ENCODE measurements at regions not wholly inside any gene's neighbourhood (a gene's known extent, or its start where the extent isn't known, plus 50 kb on each side); places are given as distances from the start of the nearest gene placed in this dataset.
A peak's percentile ranks its signal among the peaks of the same experiment; 100 is the strongest.

DNA sequence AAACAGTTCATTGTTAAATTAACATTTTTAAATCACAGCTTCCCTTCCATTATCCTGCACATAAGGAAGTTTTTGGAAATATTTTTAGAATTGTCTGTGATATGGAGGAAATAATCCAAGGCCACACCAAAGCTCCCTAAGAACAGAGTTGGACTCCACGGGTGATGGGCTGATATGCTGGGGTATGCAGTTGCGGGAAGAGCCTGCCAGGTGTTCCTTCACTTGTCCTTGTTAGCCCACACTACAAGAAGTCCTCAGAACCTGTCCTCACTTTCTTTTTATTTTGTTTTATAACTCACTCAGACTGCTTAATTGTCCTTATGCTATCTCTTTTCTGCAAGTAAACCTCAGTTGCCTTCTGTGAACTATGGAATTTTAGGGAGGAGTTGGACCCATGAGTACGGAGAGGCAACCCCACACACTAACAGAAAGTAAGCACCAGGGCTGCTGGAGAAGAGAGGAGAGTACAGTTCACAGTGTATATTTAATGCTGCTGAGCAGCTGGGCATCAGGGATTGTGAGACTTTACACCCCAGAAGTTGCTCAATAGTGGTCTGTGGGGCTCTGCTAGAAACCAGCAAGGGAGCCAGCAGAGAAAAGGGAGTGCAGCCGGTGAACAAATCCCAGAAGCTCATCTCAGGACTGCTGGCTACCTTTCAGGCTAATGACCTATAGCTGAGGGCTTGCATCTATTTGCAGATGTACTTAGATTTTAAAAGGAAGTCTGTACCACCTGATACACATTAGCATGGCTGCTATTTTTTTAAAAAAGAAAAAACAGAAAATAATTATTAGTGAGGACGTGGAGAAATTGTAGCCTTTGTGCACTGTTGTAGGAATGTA lies 64.6 kb upstream of the FOXN2 start (continued):
- TF ChIP-seq, protein P1, sequence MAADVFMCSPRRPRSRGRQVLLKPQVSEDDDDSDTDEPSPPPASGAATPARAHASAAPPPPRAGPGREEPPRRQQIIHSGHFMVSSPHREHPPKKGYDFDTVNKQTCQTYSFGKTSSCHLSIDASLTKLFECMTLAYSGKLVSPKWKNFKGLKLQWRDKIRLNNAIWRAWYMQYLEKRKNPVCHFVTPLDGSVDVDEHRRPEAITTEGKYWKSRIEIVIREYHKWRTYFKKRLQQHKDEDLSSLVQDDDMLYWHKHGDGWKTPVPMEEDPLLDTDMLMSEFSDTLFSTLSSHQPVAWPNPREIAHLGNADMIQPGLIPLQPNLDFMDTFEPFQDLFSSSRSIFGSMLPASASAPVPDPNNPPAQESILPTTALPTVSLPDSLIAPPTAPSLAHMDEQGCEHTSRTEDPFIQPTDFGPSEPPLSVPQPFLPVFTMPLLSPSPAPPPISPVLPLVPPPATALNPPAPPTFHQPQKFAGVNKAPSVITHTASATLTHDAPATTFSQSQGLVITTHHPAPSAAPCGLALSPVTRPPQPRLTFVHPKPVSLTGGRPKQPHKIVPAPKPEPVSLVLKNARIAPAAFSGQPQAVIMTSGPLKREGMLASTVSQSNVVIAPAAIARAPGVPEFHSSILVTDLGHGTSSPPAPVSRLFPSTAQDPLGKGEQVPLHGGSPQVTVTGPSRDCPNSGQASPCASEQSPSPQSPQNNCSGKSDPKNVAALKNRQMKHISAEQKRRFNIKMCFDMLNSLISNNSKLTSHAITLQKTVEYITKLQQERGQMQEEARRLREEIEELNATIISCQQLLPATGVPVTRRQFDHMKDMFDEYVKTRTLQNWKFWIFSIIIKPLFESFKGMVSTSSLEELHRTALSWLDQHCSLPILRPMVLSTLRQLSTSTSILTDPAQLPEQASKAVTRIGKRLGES (CRISPR knock-in tag; IDR thresholded peaks at IDR 0.05; ENCODE audit: borderline replicate concordance), result no peak
- TF ChIP-seq, protein P2, sequence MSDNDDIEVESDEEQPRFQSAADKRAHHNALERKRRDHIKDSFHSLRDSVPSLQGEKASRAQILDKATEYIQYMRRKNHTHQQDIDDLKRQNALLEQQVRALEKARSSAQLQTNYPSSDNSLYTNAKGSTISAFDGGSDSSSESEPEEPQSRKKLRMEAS (IDR thresholded peaks at IDR 0.05), result peak; percentile 70; the same call in 1 of the 2 replicates
- no peak for TF ChIP-seq ZNF569 (CRISPR knock-in tag; IDR thresholded peaks at IDR 0.05; ENCODE audit: borderline replicate concordance)
- peak; percentile 87 for TF ChIP-seq FOXO1 (CRISPR knock-in tag; IDR thresholded peaks at IDR 0.05)
- TF ChIP-seq ZNF451 (CRISPR knock-in tag; IDR thresholded peaks at IDR 0.05), result no peak
- TF ChIP-seq FLYWCH1 (CRISPR knock-in tag; IDR thresholded peaks at IDR 0.05), result no peak
- TF ChIP-seq ZNF10 (CRISPR knock-in tag; IDR thresholded peaks at IDR 0.05; ENCODE audit: borderline replicate concordance, low read depth), result no peak
- peak; percentile 52; the same call in 1 of the 2 replicates for TF ChIP-seq HMG20B (CRISPR knock-in tag; conservative IDR thresholded peaks at IDR 0.05)
- TF ChIP-seq ZNF496 (CRISPR knock-in tag; IDR thresholded peaks at IDR 0.05; ENCODE audit: insufficient replicate concordance), result no peak
- TF ChIP-seq, protein P3, sequence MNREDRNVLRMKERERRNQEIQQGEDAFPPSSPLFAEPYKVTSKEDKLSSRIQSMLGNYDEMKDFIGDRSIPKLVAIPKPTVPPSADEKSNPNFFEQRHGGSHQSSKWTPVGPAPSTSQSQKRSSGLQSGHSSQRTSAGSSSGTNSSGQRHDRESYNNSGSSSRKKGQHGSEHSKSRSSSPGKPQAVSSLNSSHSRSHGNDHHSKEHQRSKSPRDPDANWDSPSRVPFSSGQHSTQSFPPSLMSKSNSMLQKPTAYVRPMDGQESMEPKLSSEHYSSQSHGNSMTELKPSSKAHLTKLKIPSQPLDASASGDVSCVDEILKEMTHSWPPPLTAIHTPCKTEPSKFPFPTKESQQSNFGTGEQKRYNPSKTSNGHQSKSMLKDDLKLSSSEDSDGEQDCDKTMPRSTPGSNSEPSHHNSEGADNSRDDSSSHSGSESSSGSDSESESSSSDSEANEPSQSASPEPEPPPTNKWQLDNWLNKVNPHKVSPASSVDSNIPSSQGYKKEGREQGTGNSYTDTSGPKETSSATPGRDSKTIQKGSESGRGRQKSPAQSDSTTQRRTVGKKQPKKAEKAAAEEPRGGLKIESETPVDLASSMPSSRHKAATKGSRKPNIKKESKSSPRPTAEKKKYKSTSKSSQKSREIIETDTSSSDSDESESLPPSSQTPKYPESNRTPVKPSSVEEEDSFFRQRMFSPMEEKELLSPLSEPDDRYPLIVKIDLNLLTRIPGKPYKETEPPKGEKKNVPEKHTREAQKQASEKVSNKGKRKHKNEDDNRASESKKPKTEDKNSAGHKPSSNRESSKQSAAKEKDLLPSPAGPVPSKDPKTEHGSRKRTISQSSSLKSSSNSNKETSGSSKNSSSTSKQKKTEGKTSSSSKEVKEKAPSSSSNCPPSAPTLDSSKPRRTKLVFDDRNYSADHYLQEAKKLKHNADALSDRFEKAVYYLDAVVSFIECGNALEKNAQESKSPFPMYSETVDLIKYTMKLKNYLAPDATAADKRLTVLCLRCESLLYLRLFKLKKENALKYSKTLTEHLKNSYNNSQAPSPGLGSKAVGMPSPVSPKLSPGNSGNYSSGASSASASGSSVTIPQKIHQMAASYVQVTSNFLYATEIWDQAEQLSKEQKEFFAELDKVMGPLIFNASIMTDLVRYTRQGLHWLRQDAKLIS (CRISPR knock-in tag; IDR thresholded peaks at IDR 0.05), result no peak; the same call in 1 of the 2 replicates
- peak; percentile 99 for TF ChIP-seq CEBPG (CRISPR knock-in tag; IDR thresholded peaks at IDR 0.05)
- TF ChIP-seq, protein P4, sequence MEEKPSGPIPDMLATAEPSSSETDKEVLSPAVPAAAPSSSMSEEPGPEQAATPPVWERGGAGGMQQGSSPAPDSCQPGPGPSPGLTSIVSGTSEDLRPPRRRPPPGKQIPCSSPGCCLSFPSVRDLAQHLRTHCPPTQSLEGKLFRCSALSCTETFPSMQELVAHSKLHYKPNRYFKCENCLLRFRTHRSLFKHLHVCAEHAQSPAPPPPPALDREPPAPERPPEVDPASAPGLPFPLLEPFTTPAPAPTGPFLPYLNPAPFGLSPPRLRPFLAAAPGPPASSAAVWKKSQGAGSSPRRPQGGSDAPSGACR (CRISPR knock-in tag; IDR thresholded peaks at IDR 0.05), result peak; percentile 77; the same call in 1 of the 2 replicates
- no peak for TF ChIP-seq ARNT2 (CRISPR knock-in tag; IDR thresholded peaks at IDR 0.05; ENCODE audit: low read depth)
- peak; percentile 90 for TF ChIP-seq HMG20A (CRISPR knock-in tag; IDR thresholded peaks at IDR 0.05; ENCODE audit: borderline replicate concordance)
- TF ChIP-seq HDAC1 (CRISPR knock-in tag; IDR thresholded peaks at IDR 0.05), result peak; percentile 71
- TF ChIP-seq, protein P5, sequence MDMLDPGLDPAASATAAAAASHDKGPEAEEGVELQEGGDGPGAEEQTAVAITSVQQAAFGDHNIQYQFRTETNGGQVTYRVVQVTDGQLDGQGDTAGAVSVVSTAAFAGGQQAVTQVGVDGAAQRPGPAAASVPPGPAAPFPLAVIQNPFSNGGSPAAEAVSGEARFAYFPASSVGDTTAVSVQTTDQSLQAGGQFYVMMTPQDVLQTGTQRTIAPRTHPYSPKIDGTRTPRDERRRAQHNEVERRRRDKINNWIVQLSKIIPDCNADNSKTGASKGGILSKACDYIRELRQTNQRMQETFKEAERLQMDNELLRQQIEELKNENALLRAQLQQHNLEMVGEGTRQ (IDR thresholded peaks at IDR 0.05; ENCODE audit: low read depth, low read length), result no peak
- TF ChIP-seq, protein P5 (CRISPR knock-in tag; IDR thresholded peaks at IDR 0.05; ENCODE audit: borderline replicate concordance), result no peak
- no peak for TF ChIP-seq SP2 (CRISPR knock-in tag; IDR thresholded peaks at IDR 0.05)
